ENCODE measurements at regions not wholly inside any gene's neighbourhood (a gene's known extent, or its start where the extent isn't known, plus 50 kb on each side); places are given as distances from the start of the nearest gene placed in this dataset.

GRCh38 chr3:181626036-181626435, 85.7 kb upstream of the SOX2 start:
- Histone ChIP-seq H3K4me3 (no peak overlapping the region), H3K9me3 (no peaks in the 10 kb centered on the region), H3K36me3 (no peaks in the 10 kb centered on the region), H3K27ac (no peak overlapping the region), H3K27me3 (no peaks in the 10 kb centered on the region), H3K4me1 (no peaks in the 10 kb centered on the region)
- intact Hi-C loops (cut with DNase I): no loop called here
- ATAC-seq (no peak), FAIRE-seq (no peak), DNase-seq (no peak)
- no peak for TF ChIP-seq CTCF (IDR thresholded peaks at IDR 0.05)
- WGBS, 2 donors: 30 to 38% methylated on average over 1 of the region's 1 CpG

GRCh38 chr3:181623924-181624694, 87.6 kb upstream of the SOX2 start:
- Histone ChIP-seq H3K4me3 (no peak overlapping the region), H3K27ac (no peak overlapping the region), H3K27me3 (no peaks in the 10 kb centered on the region), H3K9me3 (no peaks in the 10 kb centered on the region), H3K4me1 (no peaks in the 10 kb centered on the region), H3K36me3 (no peaks in the 10 kb centered on the region)
- TF ChIP-seq CTCF (IDR thresholded peaks at IDR 0.05): no peak
- intact Hi-C loops (cut with DNase I): no loop called here
- FAIRE-seq (no peak), ATAC-seq (no peak), DNase-seq (no peak)
- WGBS, 2 donors: 47 to 55% methylated on average over 4 of the region's 4 CpGs

GRCh38 chr3:181622365-181622764, 89.4 kb upstream of the SOX2 start:
- no peak overlapping the region for H3K27ac ChIP-seq
- H3K4me1 ChIP-seq: no peaks in the 10 kb centered on the region
- FAIRE-seq (no peak), DNase-seq (no peak), ATAC-seq (no peak)
- no peaks in the 10 kb centered on the region for H3K27me3 ChIP-seq
- 60 to 70% methylated on average over 6 of the region's 6 CpGs for WGBS, 2 donors
- TF ChIP-seq CTCF (IDR thresholded peaks at IDR 0.05): no peak
- intact Hi-C loops (cut with DNase I): no loop called here
- no peaks in the 10 kb centered on the region for H3K36me3 ChIP-seq
- H3K4me3 ChIP-seq: no peak overlapping the region
- no peaks in the 10 kb centered on the region for H3K9me3 ChIP-seq

DNA sequence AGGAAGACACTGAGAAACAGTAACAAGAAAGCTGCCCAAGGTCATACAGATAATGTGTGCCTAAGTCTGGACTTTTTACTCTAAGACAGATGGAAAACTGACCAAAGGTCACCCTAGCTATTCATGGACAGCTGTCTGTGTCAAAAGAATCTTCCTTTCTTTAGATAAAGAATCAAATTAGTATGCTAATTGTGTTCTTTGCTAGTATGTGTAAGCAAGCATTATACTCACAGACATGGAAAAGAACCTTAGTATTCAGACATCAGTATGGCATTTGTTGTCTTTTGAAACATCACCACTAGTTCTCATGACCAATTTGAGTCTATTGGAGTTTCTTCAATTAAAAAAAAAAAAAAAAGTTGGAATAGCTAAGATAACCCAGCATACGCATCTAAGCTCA, 91.8 kb upstream of the SOX2 start:
- TF ChIP-seq CTCF (IDR thresholded peaks at IDR 0.05): no peak
- no peaks in the 10 kb centered on the region for H3K9me3 ChIP-seq
- FAIRE-seq (no peak), DNase-seq (no peak), ATAC-seq (no peak)
- WGBS, 2 donors: 75 to 86% methylated on average over 1 of the region's 1 CpG
- no peaks in the 10 kb centered on the region for H3K4me1 ChIP-seq
- intact Hi-C loops (cut with DNase I): no loop called here
- no peaks in the 10 kb centered on the region for H3K27me3 ChIP-seq
- H3K4me3 ChIP-seq: no peak overlapping the region
- no peak overlapping the region for H3K27ac ChIP-seq
- H3K36me3 ChIP-seq: no peaks in the 10 kb centered on the region

DNA sequence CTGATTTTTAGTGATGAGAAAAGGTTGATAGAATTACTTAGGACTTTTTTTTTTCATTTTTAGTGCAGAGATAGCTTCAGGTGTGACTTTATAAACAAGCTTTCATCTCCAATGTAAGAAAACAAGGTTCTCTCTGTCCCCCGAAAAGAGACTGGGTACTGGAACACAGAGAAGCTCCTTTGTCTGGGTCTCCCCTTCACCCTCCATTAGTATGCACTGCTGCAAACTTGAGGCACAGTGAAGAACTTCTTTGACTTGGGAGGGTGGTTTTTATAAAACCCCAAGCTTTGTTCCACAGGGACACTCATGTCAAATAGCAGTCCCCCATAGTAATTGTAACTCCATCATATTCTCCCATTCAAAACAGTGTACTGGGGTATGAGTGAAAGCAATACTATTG, 93.5 kb upstream of the SOX2 start:
- Histone ChIP-seq H3K9me3 (no peaks in the 10 kb centered on the region), H3K4me1 (no peaks in the 10 kb centered on the region), H3K36me3 (no peaks in the 10 kb centered on the region), H3K27me3 (no peaks in the 10 kb centered on the region), H3K27ac (no peak overlapping the region), H3K4me3 (no peak overlapping the region)
- TF ChIP-seq CTCF (IDR thresholded peaks at IDR 0.05): no peak
- DNase-seq (no peak), ATAC-seq (no peak), FAIRE-seq (no peak)
- 44 to 62% methylated on average over 1 of the region's 1 CpG for WGBS, 2 donors
- intact Hi-C loops (cut with DNase I): no loop called here
